ENCODE measurements at regions not wholly inside any gene's neighbourhood (a gene's known extent, or its start where the extent isn't known, plus 50 kb on each side); places are given as distances from the start of the nearest gene placed in this dataset.

GRCh38 chr14:55807053-55807880 is 227.3 kb downstream of the KTN1 start:
- H3K27ac ChIP-seq, result peak overlapping the region; percentile 20
- TF ChIP-seq ZFX (IDR thresholded peaks at IDR 0.05) (no peak), CTCF (conservative IDR thresholded peaks at IDR 0.05) (no peak)

- H3K27ac ChIP-seq, result peak overlapping the region; percentile 20
- TF ChIP-seq ZFX (IDR thresholded peaks at IDR 0.05) (no peak), CTCF (conservative IDR thresholded peaks at IDR 0.05) (no peak)
These were observed 227.9 kb downstream of the KTN1 start for GRCh38 chr14:55807881-55808379.

GRCh38 chr14:55813630-55814029 is 233.6 kb downstream of the KTN1 start:
- H3K27ac ChIP-seq, result no peak overlapping the region
- TF ChIP-seq ZFX (IDR thresholded peaks at IDR 0.05) (no peak), CTCF (conservative IDR thresholded peaks at IDR 0.05) (no peak)

GRCh38 chr14:55814064-55814463 is 234.1 kb downstream of the KTN1 start:
- no peak overlapping the region for H3K27ac ChIP-seq
- TF ChIP-seq CTCF (conservative IDR thresholded peaks at IDR 0.05), result no peak

- no peak overlapping the region for H3K27ac ChIP-seq
- TF ChIP-seq ZFX (IDR thresholded peaks at IDR 0.05) (no peak), CTCF (conservative IDR thresholded peaks at IDR 0.05) (no peak)
These were observed 234.9 kb downstream of the KTN1 start for GRCh38 chr14:55814873-55815272.

- TF ChIP-seq CTCF (conservative IDR thresholded peaks at IDR 0.05) (no peak), ZFX (IDR thresholded peaks at IDR 0.05) (no peak)
- no peak overlapping the region; the same call in 1 of the 2 replicates for H3K27ac ChIP-seq
These were observed 236.2 kb downstream of the KTN1 start for GRCh38 chr14:55816225-55816624.

- no peak overlapping the region for H3K27ac ChIP-seq
- TF ChIP-seq CTCF (conservative IDR thresholded peaks at IDR 0.05), result no peak
- TF ChIP-seq ZFX (IDR thresholded peaks at IDR 0.05), result no peak
These were observed 239.8 kb downstream of the KTN1 start for GRCh38 chr14:55819610-55820304.
